AG09309 (cell line): ENCODE measurements at regions not wholly inside any gene's neighbourhood (a gene's known extent, or its start where the extent isn't known, plus 50 kb on each side); places are given as distances from the start of the nearest gene placed in this dataset.

ENCODE experiments used
- DNase-seq: peaks from one replicate; pipeline ENCODE4 v3.0.0-alpha.2; 2010; ENCODE audit warnings: low read depth
- H3K4me3 ChIP-seq: 2 replicates; pipeline ENCODE4 v1.5.1; 2011; ENCODE audit warnings: mild to moderate bottlenecking, low read depth, low read length, moderate library complexity; ENCODE audit not compliant: control insufficient read depth
- TF ChIP-seq, protein P1 (sequence below): IDR thresholded peaks from 2 replicates; pipeline ENCODE4 v1.5.1; 2011; ENCODE audit warnings: mild to moderate bottlenecking, low read depth, low read length, inconsistent platforms; ENCODE audit not compliant: insufficient read depth, control insufficient read depth; ENCODE audit errors: missing control alignments

DNA sequence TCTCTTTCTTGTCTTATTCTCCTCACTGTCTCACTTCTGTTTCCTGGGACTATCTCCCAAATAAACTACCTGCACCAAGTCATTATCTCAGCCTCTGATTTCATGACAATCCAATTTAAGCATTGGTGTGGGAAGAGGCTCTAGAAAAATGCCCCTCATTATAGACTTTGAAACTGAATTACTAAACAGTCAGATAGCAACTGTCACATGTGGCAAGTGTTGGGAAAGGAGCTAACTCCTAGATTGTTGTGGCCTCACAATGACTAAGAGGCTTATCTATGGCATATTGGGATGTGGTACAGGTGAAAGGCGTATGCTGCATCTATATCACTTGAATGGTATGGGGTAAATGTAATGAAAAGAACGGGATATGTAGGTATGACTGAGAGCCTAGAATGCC, 103.5 kb upstream of the CCDC54 start:
- no peak for DNase-seq
- TF ChIP-seq, protein P1, sequence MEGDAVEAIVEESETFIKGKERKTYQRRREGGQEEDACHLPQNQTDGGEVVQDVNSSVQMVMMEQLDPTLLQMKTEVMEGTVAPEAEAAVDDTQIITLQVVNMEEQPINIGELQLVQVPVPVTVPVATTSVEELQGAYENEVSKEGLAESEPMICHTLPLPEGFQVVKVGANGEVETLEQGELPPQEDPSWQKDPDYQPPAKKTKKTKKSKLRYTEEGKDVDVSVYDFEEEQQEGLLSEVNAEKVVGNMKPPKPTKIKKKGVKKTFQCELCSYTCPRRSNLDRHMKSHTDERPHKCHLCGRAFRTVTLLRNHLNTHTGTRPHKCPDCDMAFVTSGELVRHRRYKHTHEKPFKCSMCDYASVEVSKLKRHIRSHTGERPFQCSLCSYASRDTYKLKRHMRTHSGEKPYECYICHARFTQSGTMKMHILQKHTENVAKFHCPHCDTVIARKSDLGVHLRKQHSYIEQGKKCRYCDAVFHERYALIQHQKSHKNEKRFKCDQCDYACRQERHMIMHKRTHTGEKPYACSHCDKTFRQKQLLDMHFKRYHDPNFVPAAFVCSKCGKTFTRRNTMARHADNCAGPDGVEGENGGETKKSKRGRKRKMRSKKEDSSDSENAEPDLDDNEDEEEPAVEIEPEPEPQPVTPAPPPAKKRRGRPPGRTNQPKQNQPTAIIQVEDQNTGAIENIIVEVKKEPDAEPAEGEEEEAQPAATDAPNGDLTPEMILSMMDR: no peak
- H3K4me3 ChIP-seq: no peak overlapping the region

DNA sequence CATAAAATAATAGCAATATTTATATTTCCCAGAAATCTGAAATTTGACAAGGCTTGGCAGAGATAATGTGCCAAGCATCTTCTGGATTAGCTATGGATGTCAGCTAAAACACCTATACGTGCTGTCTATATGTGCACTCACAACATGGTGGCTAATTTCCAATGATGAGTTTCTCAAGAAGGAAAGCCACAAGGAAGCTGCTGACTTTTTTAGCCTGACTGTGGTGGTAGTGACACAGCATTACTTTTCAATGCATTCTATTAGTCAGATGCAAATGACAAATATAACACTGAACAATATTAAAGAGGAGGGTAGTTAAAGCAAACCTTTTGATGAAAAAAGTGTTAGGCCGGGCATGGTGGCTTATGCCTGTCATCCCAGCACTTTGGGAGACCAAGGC, 101.7 kb upstream of the CCDC54 start:
- TF ChIP-seq, protein P1: no peak
- DNase-seq: no peak
- H3K4me3 ChIP-seq: no peak overlapping the region

DNA sequence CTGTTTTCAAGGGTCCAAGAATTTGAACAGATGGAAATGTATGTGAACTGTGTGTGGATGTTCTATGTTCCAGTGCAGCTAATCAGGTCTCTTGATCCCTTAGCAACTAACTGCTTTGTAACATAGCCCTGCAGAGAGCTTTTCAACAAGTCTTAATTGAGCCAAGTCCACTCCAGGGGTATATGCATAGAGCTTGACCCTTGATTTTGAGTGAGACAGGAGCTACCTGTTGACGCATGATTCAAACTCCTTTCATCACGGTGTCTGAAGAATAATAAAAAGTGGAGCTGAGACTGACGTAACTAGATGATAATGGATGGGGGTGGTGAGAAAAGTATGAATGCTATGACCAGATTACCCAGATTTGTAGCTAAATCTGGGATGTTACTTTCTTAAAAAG, 93.3 kb upstream of the CCDC54 start:
- TF ChIP-seq, protein P1: no peak
- no peak overlapping the region for H3K4me3 ChIP-seq
- DNase-seq: no peak

DNA sequence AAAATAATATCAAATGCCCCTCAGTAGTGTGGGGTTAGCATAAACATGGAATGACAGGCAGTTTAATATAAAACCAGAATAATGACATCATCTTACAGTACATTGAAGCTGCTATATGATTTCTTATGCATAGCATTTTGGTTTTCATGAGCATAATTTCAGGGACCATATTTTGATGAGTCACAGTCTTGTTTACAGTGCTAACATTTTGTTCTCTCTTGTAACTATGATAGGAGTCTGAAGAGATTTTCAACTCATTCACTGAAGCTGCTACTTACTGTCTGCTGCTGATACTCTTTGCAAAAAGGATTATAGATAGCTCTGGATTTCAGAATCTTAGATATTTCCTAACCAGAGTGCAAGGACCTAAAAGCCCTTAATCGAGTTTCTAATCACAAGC, 92.6 kb upstream of the CCDC54 start:
- no peak for DNase-seq
- H3K4me3 ChIP-seq: no peak overlapping the region
- TF ChIP-seq, protein P1: no peak

DNA sequence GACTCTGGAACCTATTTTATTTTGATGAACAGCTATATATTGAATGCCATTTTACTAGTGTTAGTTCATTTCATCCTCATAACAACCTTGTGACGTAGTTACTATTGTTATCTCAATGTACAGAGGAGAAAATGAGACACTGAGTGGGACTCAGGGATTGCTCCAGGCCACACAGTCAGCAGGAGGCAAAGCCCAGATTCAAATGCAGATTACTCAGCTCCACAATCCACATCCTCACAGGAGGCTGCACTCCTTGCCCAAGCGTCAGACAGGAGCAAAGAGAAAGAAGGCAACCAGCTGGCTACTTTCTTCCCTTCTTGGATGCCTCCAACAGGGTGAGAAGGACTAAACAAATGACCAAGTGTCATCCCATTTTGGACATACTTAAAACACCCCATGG, 92.0 kb upstream of the CCDC54 start:
- TF ChIP-seq, protein P1: no peak
- no peak for DNase-seq
- H3K4me3 ChIP-seq: no peak overlapping the region

DNA sequence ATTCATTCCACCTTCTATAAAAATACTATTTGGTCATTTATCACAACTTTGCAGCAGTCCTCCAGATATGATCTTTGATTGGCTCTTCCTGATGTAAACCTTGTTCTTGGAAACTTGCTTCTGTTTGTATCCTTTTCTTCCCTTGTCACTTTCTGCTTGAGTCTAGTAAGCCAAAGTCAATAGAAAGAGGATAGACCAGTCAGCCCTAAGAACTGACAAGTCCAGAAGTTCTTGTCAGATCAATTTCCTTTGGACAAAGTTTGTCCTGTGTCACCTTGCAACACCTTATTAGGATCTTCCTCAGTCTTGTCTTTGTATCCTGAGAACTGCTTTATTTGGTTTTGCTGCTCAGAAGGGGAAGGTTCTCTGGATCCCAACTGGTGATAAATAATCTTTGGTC, 87.9 kb upstream of the CCDC54 start:
- no peak overlapping the region for H3K4me3 ChIP-seq
- no peak for DNase-seq
- TF ChIP-seq, protein P1: no peak

DNA sequence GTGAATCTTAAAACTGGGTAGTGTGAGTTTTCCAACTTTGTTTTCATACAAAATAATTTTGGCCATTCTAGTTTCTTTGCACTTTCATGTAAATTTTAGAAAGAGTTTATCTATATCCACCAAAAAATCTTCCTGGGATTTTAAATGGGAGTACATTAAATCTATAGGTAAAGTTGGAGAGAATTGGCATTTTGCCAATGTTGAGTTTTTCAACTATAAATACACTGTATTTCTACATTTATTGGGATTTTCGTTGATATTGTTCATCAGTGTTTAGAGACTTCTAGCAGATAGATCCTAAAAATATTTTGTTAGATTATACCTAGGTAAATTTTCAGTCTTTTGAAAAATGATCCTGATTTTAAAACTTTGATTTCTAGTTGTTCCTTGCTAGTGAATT, 83.1 kb upstream of the CCDC54 start:
- DNase-seq: no peak
- TF ChIP-seq, protein P1: no peak
- no peak overlapping the region for H3K4me3 ChIP-seq
